HG02571 (cell line): ENCODE measurements at regions not wholly inside any gene's neighbourhood (a gene's known extent, or its start where the extent isn't known, plus 50 kb on each side); places are given as distances from the start of the nearest gene placed in this dataset.

Experiments used
- ATAC-seq: cut with Tn5 transposase; IDR thresholded peaks from one replicate; pipeline ENCODE4 v1.9.1; 2021; ENCODE audit warnings: mild to moderate bottlenecking, moderate library complexity; ENCODE audit not compliant: unreplicated experiment

- no peak for ATAC-seq
These were observed 1055.7 kb downstream of the NAALADL2 start for GRCh38 chr3:175914785-175915184.

- ATAC-seq = no peak
These were observed 1054.2 kb downstream of the NAALADL2 start for GRCh38 chr3:175913286-175913685.

GRCh38 chr3:175911937-175912336 lies 1052.8 kb downstream of the NAALADL2 start:
- no peak for ATAC-seq

- ATAC-seq = no peak
These were observed 1043.1 kb downstream of the NAALADL2 start for GRCh38 chr3:175902226-175902625.

- no peak for ATAC-seq
These were observed 1039.1 kb downstream of the NAALADL2 start for GRCh38 chr3:175898194-175898593.

GRCh38 chr3:175896655-175897054 lies 1037.5 kb downstream of the NAALADL2 start:
- no peak for ATAC-seq

- ATAC-seq = no peak
These were observed 1036.6 kb downstream of the NAALADL2 start for GRCh38 chr3:175895731-175896130.

GRCh38 chr3:175893566-175893965 lies 1034.4 kb downstream of the NAALADL2 start:
- no peak for ATAC-seq

- ATAC-seq = no peak
These were observed 1030.9 kb downstream of the NAALADL2 start for GRCh38 chr3:175890066-175890465.

GRCh38 chr3:175885231-175885766 lies 1026.2 kb downstream of the NAALADL2 start:
- ATAC-seq = no peak

- no peak for ATAC-seq
These were observed 1020.3 kb downstream of the NAALADL2 start for GRCh38 chr3:175879417-175879816.

- peak; percentile 56 for ATAC-seq
These were observed 1010.3 kb downstream of the NAALADL2 start for GRCh38 chr3:175869404-175869803.

- no peak for ATAC-seq
These were observed 1009.5 kb downstream of the NAALADL2 start for GRCh38 chr3:175868626-175869025.

- no peak for ATAC-seq
These were observed 1006.6 kb downstream of the NAALADL2 start for GRCh38 chr3:175865724-175866123.

- ATAC-seq = no peak
These were observed 1002.8 kb downstream of the NAALADL2 start for GRCh38 chr3:175861916-175862315.
